Esophagus muscularis mucosa (tissue), 3 donors: ENCODE measurements at regions not wholly inside any gene's neighbourhood (a gene's known extent, or its start where the extent isn't known, plus 50 kb on each side); places are given as distances from the start of the nearest gene placed in this dataset.

Experiments used
- POLR2A ChIP-seq: fragments of 450-650 bp; IDR thresholded peaks from one replicate; pipeline ENCODE4 v1.6.1; 2017; ENCODE audit warnings: antibody characterized with exemption, moderate library complexity, mild to moderate bottlenecking, low read depth
- POLR2AphosphoS5 ChIP-seq, 2 donors: sonication (generic); formaldehyde crosslinking; IDR thresholded peaks; one replicate each; pipeline ENCODE4 v1.6.1; 2017; ENCODE audit warnings: antibody characterized with exemption in 2 of 2
- TF ChIP-seq, protein P1 (sequence below), 3 experiments: fragments of 200-600 bp in 2 of 3; fragments of 450-650 bp in 1 of 3; sonication (generic) in 2 of 3; IDR thresholded peaks; one replicate each; pipeline ENCODE4 v1.5.1; 2017 to 2019; ENCODE audit warnings: antibody characterized with exemption in 3 of 3, mild to moderate bottlenecking in 2 of 3, moderate library complexity in 1 of 3

DNA sequence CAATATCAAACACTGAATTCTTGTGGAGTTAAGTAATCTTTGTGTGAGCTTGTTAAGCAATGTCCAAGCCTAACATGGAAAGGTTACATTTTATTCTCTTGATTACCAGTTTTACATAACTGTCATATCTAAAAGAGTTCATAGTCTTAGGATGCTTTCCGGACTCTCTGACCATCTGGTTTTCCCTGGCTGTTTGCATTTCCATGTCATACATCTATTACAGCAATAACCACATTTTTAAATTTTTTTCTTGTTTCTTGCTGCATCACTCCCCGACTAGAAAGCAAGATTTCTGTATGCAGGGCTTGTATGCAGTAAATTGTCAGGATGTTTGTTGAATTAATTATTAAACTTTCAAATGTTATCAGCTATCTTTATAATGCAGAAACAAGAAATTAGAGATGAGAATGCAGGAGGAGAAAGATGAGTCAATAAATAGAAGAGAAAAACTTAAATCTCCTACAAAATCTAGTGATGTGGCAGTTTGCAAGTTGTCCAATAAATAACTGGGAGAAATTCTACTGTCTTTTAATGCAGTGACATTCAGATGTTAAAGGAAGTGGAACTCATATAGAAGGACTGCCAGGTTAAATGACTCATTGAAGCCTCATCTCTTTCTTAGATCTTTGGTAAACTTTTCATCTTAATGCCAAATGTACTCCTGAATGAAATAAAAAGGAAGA is 179.6 kb upstream of the SGCD start:
- TF ChIP-seq, protein P1, sequence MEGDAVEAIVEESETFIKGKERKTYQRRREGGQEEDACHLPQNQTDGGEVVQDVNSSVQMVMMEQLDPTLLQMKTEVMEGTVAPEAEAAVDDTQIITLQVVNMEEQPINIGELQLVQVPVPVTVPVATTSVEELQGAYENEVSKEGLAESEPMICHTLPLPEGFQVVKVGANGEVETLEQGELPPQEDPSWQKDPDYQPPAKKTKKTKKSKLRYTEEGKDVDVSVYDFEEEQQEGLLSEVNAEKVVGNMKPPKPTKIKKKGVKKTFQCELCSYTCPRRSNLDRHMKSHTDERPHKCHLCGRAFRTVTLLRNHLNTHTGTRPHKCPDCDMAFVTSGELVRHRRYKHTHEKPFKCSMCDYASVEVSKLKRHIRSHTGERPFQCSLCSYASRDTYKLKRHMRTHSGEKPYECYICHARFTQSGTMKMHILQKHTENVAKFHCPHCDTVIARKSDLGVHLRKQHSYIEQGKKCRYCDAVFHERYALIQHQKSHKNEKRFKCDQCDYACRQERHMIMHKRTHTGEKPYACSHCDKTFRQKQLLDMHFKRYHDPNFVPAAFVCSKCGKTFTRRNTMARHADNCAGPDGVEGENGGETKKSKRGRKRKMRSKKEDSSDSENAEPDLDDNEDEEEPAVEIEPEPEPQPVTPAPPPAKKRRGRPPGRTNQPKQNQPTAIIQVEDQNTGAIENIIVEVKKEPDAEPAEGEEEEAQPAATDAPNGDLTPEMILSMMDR (IDR thresholded peaks at IDR 0.05), result no peak
- TF ChIP-seq POLR2A (no peak), POLR2AphosphoS5 (IDR thresholded peaks at IDR 0.05) (no peak)
